LNCaP clone FGC (cell line): ENCODE measurements at regions not wholly inside any gene's neighbourhood (a gene's known extent, or its start where the extent isn't known, plus 50 kb on each side); places are given as distances from the start of the nearest gene placed in this dataset.
"Not testable (repeated sequence)": the region's sequence is repeated elsewhere in the genome, so short reads cannot be mapped to it uniquely, and the experiment has no call there.

Experiments used
- DNase-seq: peaks from one replicate; pipeline ENCODE4 v3.0.0-alpha.2; 2011; ENCODE audit warnings: low read depth
- H3K4me3 ChIP-seq: 2 replicates; pipeline ENCODE4 v1.5.1; 2011; ENCODE audit warnings: mild to moderate bottlenecking, low read depth, low read length, control low read depth
- TF ChIP-seq, protein P1 (sequence below): IDR thresholded peaks from 2 replicates; pipeline ENCODE4 v1.5.1; 2012; ENCODE audit warnings: mild to moderate bottlenecking; ENCODE audit not compliant: control insufficient read depth, insufficient read depth; ENCODE audit errors: extremely low read depth

GRCh38 chr13:76597868-76598267 is 288.3 kb downstream of the KCTD12 start:
- no peak for DNase-seq
- TF ChIP-seq, protein P1, sequence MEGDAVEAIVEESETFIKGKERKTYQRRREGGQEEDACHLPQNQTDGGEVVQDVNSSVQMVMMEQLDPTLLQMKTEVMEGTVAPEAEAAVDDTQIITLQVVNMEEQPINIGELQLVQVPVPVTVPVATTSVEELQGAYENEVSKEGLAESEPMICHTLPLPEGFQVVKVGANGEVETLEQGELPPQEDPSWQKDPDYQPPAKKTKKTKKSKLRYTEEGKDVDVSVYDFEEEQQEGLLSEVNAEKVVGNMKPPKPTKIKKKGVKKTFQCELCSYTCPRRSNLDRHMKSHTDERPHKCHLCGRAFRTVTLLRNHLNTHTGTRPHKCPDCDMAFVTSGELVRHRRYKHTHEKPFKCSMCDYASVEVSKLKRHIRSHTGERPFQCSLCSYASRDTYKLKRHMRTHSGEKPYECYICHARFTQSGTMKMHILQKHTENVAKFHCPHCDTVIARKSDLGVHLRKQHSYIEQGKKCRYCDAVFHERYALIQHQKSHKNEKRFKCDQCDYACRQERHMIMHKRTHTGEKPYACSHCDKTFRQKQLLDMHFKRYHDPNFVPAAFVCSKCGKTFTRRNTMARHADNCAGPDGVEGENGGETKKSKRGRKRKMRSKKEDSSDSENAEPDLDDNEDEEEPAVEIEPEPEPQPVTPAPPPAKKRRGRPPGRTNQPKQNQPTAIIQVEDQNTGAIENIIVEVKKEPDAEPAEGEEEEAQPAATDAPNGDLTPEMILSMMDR, result no peak

GRCh38 chr13:76596216-76596615 is 290.0 kb downstream of the KCTD12 start:
- no peak overlapping the region for H3K4me3 ChIP-seq
- DNase-seq, result no peak
- TF ChIP-seq, protein P1, result no peak

More at GRCh38 chr13:76597868-76598267, 288.3 kb downstream of the KCTD12 start:
- no peak overlapping the region for H3K4me3 ChIP-seq

DNA sequence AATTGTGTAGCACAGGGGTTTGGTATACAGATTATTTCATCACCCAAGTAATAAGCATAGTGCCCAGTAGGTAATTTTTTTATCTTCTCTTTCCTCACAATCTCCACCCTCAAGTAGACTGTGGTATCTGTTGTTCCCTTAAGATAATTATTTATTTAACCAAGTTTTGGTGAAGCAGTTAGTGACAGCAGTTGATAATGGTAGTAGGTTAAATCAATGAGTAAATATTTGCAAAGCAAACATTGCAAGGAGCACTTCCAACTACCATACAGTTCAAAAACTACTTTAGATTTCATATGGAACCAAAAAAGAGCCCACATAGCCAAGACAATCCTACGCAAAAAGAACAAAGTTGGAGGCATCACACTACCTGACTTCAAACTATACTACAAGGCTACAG is 291.8 kb downstream of the KCTD12 start:
- TF ChIP-seq, protein P1, result no peak
- DNase-seq, result no peak

GRCh38 chr13:76586842-76587241 is 299.4 kb downstream of the KCTD12 start:
- DNase-seq, result no peak
- TF ChIP-seq, protein P1, result no peak
- H3K4me3 ChIP-seq, result no peak overlapping the region

More for the DNA sequence above, 291.8 kb downstream of the KCTD12 start:
- H3K4me3 ChIP-seq, result no peak overlapping the region

GRCh38 chr13:76579701-76580100 is 306.5 kb downstream of the KCTD12 start:
- no peak overlapping the region for H3K4me3 ChIP-seq
- TF ChIP-seq, protein P1, result no peak
- DNase-seq, result no peak

DNA sequence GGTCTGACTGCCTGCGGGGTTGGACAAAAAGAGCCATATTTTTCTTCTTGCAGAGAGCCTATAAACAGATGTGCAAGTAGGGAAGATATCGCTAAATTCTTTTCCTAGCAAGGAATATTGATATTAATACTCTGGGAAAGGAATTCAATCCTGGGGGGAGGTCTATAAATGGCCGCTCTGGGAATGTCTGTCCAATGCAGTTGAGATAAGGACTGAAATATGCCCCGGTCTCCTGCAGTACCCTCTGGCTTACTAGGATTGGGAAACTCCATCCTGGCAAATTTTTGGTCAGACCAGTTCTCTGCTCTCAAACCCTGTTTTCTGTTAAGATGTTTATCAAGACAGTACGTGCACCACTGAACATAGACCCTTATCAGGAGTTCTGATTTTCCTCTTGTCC is 310.6 kb downstream of the KCTD12 start:
- H3K4me3 ChIP-seq, DNase-seq: not testable (repeated sequence)

DNA sequence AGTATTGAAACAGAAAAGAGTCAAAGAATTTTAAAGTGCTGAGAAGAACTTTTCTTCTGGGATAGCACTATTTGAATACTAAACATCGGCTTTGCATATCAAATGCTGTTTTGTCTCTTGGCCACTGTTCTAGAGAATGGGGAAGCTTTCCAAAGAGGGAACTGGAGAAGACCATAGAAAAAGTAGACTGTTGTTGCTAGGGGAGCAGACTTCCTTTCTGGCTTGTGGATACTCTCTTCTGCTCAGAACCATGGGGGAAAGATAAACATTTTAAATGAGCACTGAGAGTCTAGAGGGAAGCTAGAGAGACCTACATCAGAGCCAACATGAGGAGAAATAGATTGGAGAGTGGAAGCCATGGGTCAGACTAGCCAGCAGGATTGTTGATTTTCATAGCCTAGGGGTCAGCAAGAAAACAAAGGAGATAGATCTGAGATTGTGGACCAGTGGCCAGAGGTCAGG is 315.7 kb downstream of the KCTD12 start:
- no peak overlapping the region for H3K4me3 ChIP-seq
- DNase-seq, result no peak
- TF ChIP-seq, protein P1, result no peak
